ENCODE measurements at regions not wholly inside any gene's neighbourhood (a gene's known extent, or its start where the extent isn't known, plus 50 kb on each side); places are given as distances from the start of the nearest gene placed in this dataset.

- no peak overlapping the region for H3K4me3 ChIP-seq (ENCODE audit: low read length in 2 of 2)
- H3K27me3 ChIP-seq (ENCODE audit: control insufficient read depth in 2 of 2, insufficient read depth in 2 of 2, low read length in 2 of 2), result no peaks in the 10 kb centered on the region
- H3K9me3 ChIP-seq (ENCODE audit: control insufficient read depth in 2 of 2, low read length in 2 of 2), result no peaks in the 10 kb centered on the region
- H3K9ac ChIP-seq (ENCODE audit: low read depth in 1 of 2, low read length in 2 of 2), result no peak overlapping the region
- no peak overlapping the region for H3K27ac ChIP-seq (ENCODE audit: low read depth in 2 of 2, low read length in 2 of 2)
- H3K36me3 ChIP-seq (ENCODE audit: control insufficient read depth in 2 of 2, insufficient read depth in 2 of 2, low read length in 2 of 2), result no peaks in the 10 kb centered on the region
- H3K4me1 ChIP-seq (ENCODE audit: control insufficient read depth in 2 of 2, insufficient read depth in 2 of 2, low read length in 2 of 2), result peaks cover 0 to 3% of the 10 kb centered on the region in 2 donors
Measured at GRCh38 chr5:93126634-93127033, 454.4 kb downstream of the NR2F1-AS1 start.

GRCh38 chr5:93123127-93123526, 457.9 kb downstream of the NR2F1-AS1 start:
- Histone ChIP-seq H3K4me1 (ENCODE audit: control insufficient read depth in 2 of 2, insufficient read depth in 2 of 2, low read length in 2 of 2) (no peaks in the 10 kb centered on the region), H3K36me3 (ENCODE audit: control insufficient read depth in 2 of 2, insufficient read depth in 2 of 2, low read length in 2 of 2) (no peaks in the 10 kb centered on the region), H3K27me3 (ENCODE audit: control insufficient read depth in 2 of 2, insufficient read depth in 2 of 2, low read length in 2 of 2) (no peaks in the 10 kb centered on the region), H3K9ac (ENCODE audit: low read depth in 1 of 2, low read length in 2 of 2) (no peak overlapping the region), H3K9me3 (ENCODE audit: control insufficient read depth in 2 of 2, low read length in 2 of 2) (no peaks in the 10 kb centered on the region), H3K27ac (ENCODE audit: low read depth in 2 of 2, low read length in 2 of 2) (no peak overlapping the region), H3K4me3 (ENCODE audit: low read length in 2 of 2) (no peak overlapping the region)

GRCh38 chr5:93122446-93122845, 458.6 kb downstream of the NR2F1-AS1 start:
- Histone ChIP-seq H3K4me1 (ENCODE audit: control insufficient read depth in 2 of 2, insufficient read depth in 2 of 2, low read length in 2 of 2) (no peaks in the 10 kb centered on the region), H3K36me3 (ENCODE audit: control insufficient read depth in 2 of 2, insufficient read depth in 2 of 2, low read length in 2 of 2) (no peaks in the 10 kb centered on the region), H3K27ac (ENCODE audit: low read depth in 2 of 2, low read length in 2 of 2) (no peak overlapping the region), H3K9ac (ENCODE audit: low read depth in 1 of 2, low read length in 2 of 2) (no peak overlapping the region), H3K4me3 (ENCODE audit: low read length in 2 of 2) (no peak overlapping the region), H3K9me3 (ENCODE audit: control insufficient read depth in 2 of 2, low read length in 2 of 2) (no peaks in the 10 kb centered on the region), H3K27me3 (ENCODE audit: control insufficient read depth in 2 of 2, insufficient read depth in 2 of 2, low read length in 2 of 2) (no peaks in the 10 kb centered on the region)

- H3K9me3 ChIP-seq (ENCODE audit: control insufficient read depth in 2 of 2, low read length in 2 of 2), result no peaks in the 10 kb centered on the region
- no peaks in the 10 kb centered on the region for H3K27me3 ChIP-seq (ENCODE audit: control insufficient read depth in 2 of 2, insufficient read depth in 2 of 2, low read length in 2 of 2)
- H3K4me1 ChIP-seq (ENCODE audit: control insufficient read depth in 2 of 2, insufficient read depth in 2 of 2, low read length in 2 of 2), result no peaks in the 10 kb centered on the region
- H3K27ac ChIP-seq (ENCODE audit: low read depth in 2 of 2, low read length in 2 of 2), result no peak overlapping the region
- H3K4me3 ChIP-seq (ENCODE audit: low read length in 2 of 2), result no peak overlapping the region
- no peak overlapping the region for H3K9ac ChIP-seq (ENCODE audit: low read depth in 1 of 2, low read length in 2 of 2)
- H3K36me3 ChIP-seq (ENCODE audit: control insufficient read depth in 2 of 2, insufficient read depth in 2 of 2, low read length in 2 of 2), result no peaks in the 10 kb centered on the region
Measured at GRCh38 chr5:93120771-93121170, 460.2 kb downstream of the NR2F1-AS1 start.

GRCh38 chr5:93120051-93120450, 461.0 kb downstream of the NR2F1-AS1 start:
- H3K4me3 ChIP-seq (ENCODE audit: low read length in 2 of 2), result no peak overlapping the region
- H3K27ac ChIP-seq (ENCODE audit: low read depth in 2 of 2, low read length in 2 of 2), result no peak overlapping the region
- no peaks in the 10 kb centered on the region for H3K36me3 ChIP-seq (ENCODE audit: control insufficient read depth in 2 of 2, insufficient read depth in 2 of 2, low read length in 2 of 2)
- H3K9me3 ChIP-seq (ENCODE audit: control insufficient read depth in 2 of 2, low read length in 2 of 2), result no peaks in the 10 kb centered on the region
- H3K4me1 ChIP-seq (ENCODE audit: control insufficient read depth in 2 of 2, insufficient read depth in 2 of 2, low read length in 2 of 2), result no peaks in the 10 kb centered on the region
- no peaks in the 10 kb centered on the region for H3K27me3 ChIP-seq (ENCODE audit: control insufficient read depth in 2 of 2, insufficient read depth in 2 of 2, low read length in 2 of 2)
- H3K9ac ChIP-seq (ENCODE audit: low read depth in 1 of 2, low read length in 2 of 2), result no peak overlapping the region

GRCh38 chr5:93117751-93118531, 463.1 kb downstream of the NR2F1-AS1 start:
- Histone ChIP-seq H3K27ac (ENCODE audit: low read depth in 2 of 2, low read length in 2 of 2) (no peak overlapping the region), H3K4me1 (ENCODE audit: control insufficient read depth in 2 of 2, insufficient read depth in 2 of 2, low read length in 2 of 2) (no peaks in the 10 kb centered on the region), H3K9ac (ENCODE audit: low read depth in 1 of 2, low read length in 2 of 2) (no peak overlapping the region), H3K27me3 (ENCODE audit: control insufficient read depth in 2 of 2, insufficient read depth in 2 of 2, low read length in 2 of 2) (no peaks in the 10 kb centered on the region), H3K4me3 (ENCODE audit: low read length in 2 of 2) (no peak overlapping the region), H3K9me3 (ENCODE audit: control insufficient read depth in 2 of 2, low read length in 2 of 2) (no peaks in the 10 kb centered on the region), H3K36me3 (ENCODE audit: control insufficient read depth in 2 of 2, insufficient read depth in 2 of 2, low read length in 2 of 2) (no peaks in the 10 kb centered on the region)

GRCh38 chr5:93107805-93108520, 473.1 kb downstream of the NR2F1-AS1 start:
- Histone ChIP-seq H3K9ac (ENCODE audit: low read depth in 1 of 2, low read length in 2 of 2) (no peak overlapping the region), H3K36me3 (ENCODE audit: control insufficient read depth in 2 of 2, insufficient read depth in 2 of 2, low read length in 2 of 2) (no peaks in the 10 kb centered on the region), H3K9me3 (ENCODE audit: control insufficient read depth in 2 of 2, low read length in 2 of 2) (no peaks in the 10 kb centered on the region), H3K4me3 (ENCODE audit: low read length in 2 of 2) (no peak overlapping the region), H3K27me3 (ENCODE audit: control insufficient read depth in 2 of 2, insufficient read depth in 2 of 2, low read length in 2 of 2) (no peaks in the 10 kb centered on the region), H3K27ac (ENCODE audit: low read depth in 2 of 2, low read length in 2 of 2) (no peak overlapping the region), H3K4me1 (ENCODE audit: control insufficient read depth in 2 of 2, insufficient read depth in 2 of 2, low read length in 2 of 2) (no peaks in the 10 kb centered on the region)

- H3K27ac ChIP-seq (ENCODE audit: low read depth in 2 of 2, low read length in 2 of 2), result no peak overlapping the region
- no peak overlapping the region for H3K9ac ChIP-seq (ENCODE audit: low read depth in 1 of 2, low read length in 2 of 2)
- H3K36me3 ChIP-seq (ENCODE audit: control insufficient read depth in 2 of 2, insufficient read depth in 2 of 2, low read length in 2 of 2), result no peaks in the 10 kb centered on the region
- no peaks in the 10 kb centered on the region for H3K4me1 ChIP-seq (ENCODE audit: control insufficient read depth in 2 of 2, insufficient read depth in 2 of 2, low read length in 2 of 2)
- H3K27me3 ChIP-seq (ENCODE audit: control insufficient read depth in 2 of 2, insufficient read depth in 2 of 2, low read length in 2 of 2), result no peaks in the 10 kb centered on the region
- no peak overlapping the region for H3K4me3 ChIP-seq (ENCODE audit: low read length in 2 of 2)
- no peaks in the 10 kb centered on the region for H3K9me3 ChIP-seq (ENCODE audit: control insufficient read depth in 2 of 2, low read length in 2 of 2)
Measured at GRCh38 chr5:93107141-93107540, 473.9 kb downstream of the NR2F1-AS1 start.

- Histone ChIP-seq H3K27me3 (ENCODE audit: control insufficient read depth in 2 of 2, insufficient read depth in 2 of 2, low read length in 2 of 2) (no peaks in the 10 kb centered on the region), H3K36me3 (ENCODE audit: control insufficient read depth in 2 of 2, insufficient read depth in 2 of 2, low read length in 2 of 2) (no peaks in the 10 kb centered on the region), H3K4me3 (ENCODE audit: low read length in 2 of 2) (no peak overlapping the region), H3K9me3 (ENCODE audit: control insufficient read depth in 2 of 2, low read length in 2 of 2) (no peaks in the 10 kb centered on the region), H3K4me1 (ENCODE audit: control insufficient read depth in 2 of 2, insufficient read depth in 2 of 2, low read length in 2 of 2) (no peaks in the 10 kb centered on the region), H3K9ac (ENCODE audit: low read depth in 1 of 2, low read length in 2 of 2) (no peak overlapping the region), H3K27ac (ENCODE audit: low read depth in 2 of 2, low read length in 2 of 2) (no peak overlapping the region)
Measured at GRCh38 chr5:93101661-93102060, 479.4 kb downstream of the NR2F1-AS1 start.

GRCh38 chr5:93100976-93101375, 480.0 kb downstream of the NR2F1-AS1 start:
- Histone ChIP-seq H3K27me3 (ENCODE audit: control insufficient read depth in 2 of 2, insufficient read depth in 2 of 2, low read length in 2 of 2) (no peaks in the 10 kb centered on the region), H3K9me3 (ENCODE audit: control insufficient read depth in 2 of 2, low read length in 2 of 2) (no peaks in the 10 kb centered on the region), H3K36me3 (ENCODE audit: control insufficient read depth in 2 of 2, insufficient read depth in 2 of 2, low read length in 2 of 2) (no peaks in the 10 kb centered on the region), H3K4me1 (ENCODE audit: control insufficient read depth in 2 of 2, insufficient read depth in 2 of 2, low read length in 2 of 2) (no peaks in the 10 kb centered on the region), H3K9ac (ENCODE audit: low read depth in 1 of 2, low read length in 2 of 2) (no peak overlapping the region), H3K4me3 (ENCODE audit: low read length in 2 of 2) (no peak overlapping the region), H3K27ac (ENCODE audit: low read depth in 2 of 2, low read length in 2 of 2) (no peak overlapping the region)

All from mucosa of rectum (tissue), 2 donors.